ENCODE measurements at regions not wholly inside any gene's neighbourhood (a gene's known extent, or its start where the extent isn't known, plus 50 kb on each side); places are given as distances from the start of the nearest gene placed in this dataset.

DNA sequence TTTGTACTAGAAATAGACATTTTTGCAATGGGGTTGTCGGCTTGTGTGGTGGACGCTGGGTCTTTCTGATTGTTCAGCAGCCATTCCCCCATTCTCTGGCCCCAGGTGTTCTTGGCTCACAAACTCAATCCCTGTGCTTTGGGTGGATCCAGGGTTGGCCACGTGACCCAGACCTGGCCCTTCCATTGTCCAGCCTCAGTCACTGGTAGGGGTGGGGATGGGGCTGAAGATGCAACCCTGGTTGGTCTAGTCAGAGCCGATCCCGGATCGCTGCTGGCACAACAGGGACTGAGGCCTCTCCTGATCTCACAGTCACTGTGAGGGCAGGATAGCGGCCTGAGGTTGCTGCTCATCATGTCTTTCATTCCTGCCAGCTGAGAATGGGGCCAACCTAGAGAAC, 365.3 kb upstream of the SULF2 start:
- intact Hi-C loops (cut with DNase I): no loop called here
- ATAC-seq: no peak
- H3K27ac ChIP-seq: no peak overlapping the region
- TF ChIP-seq POLR2A (IDR thresholded peaks at IDR 0.05) (no peak), CTCF (IDR thresholded peaks at IDR 0.05) (no peak)
- WGBS (ENCODE audit: insufficient coverage, low coverage, low lambda C conversion rate, missing lambda C conversion rate): 92% methylated on average over 2 of the region's 7 CpGs
- no peaks in the 10 kb centered on the region for H3K4me1 ChIP-seq
- H3K9me3 ChIP-seq: no peaks in the 10 kb centered on the region
- no peak overlapping the region for H3K4me3 ChIP-seq
- H3K36me3 ChIP-seq: no peaks in the 10 kb centered on the region
- H3K27me3 ChIP-seq: no peaks in the 10 kb centered on the region
- no peak for DNase-seq

- no peaks in the 10 kb centered on the region for H3K4me1 ChIP-seq
- H3K36me3 ChIP-seq: no peaks in the 10 kb centered on the region
- no peak overlapping the region for H3K4me3 ChIP-seq
- TF ChIP-seq CTCF (IDR thresholded peaks at IDR 0.05) (no peak), POLR2A (IDR thresholded peaks at IDR 0.05) (no peak)
- DNase-seq (no peak), ATAC-seq (no peak)
- intact Hi-C loops (cut with DNase I): no loop called here
- no peaks in the 10 kb centered on the region for H3K9me3 ChIP-seq
- no peaks in the 10 kb centered on the region for H3K27me3 ChIP-seq
- 65% methylated on average over 8 of the region's 15 CpGs for WGBS (ENCODE audit: insufficient coverage, low coverage, low lambda C conversion rate, missing lambda C conversion rate)
- no peak overlapping the region for H3K27ac ChIP-seq
Observed at GRCh38 chr20:48149902-48150301, 364.6 kb upstream of the SULF2 start.

GRCh38 chr20:48148916-48149672, 363.8 kb upstream of the SULF2 start:
- DNase-seq: no peak
- H3K27me3 ChIP-seq: no peaks in the 10 kb centered on the region
- intact Hi-C loops (cut with DNase I): no loop called here
- no peaks in the 10 kb centered on the region for H3K4me1 ChIP-seq
- H3K36me3 ChIP-seq: no peaks in the 10 kb centered on the region
- H3K9me3 ChIP-seq: no peaks in the 10 kb centered on the region
- no peak for ATAC-seq
- H3K27ac ChIP-seq: no peak overlapping the region
- TF ChIP-seq POLR2A (IDR thresholded peaks at IDR 0.05) (no peak), CTCF (IDR thresholded peaks at IDR 0.05) (no peak)
- H3K4me3 ChIP-seq: no peak overlapping the region
- 89% methylated on average over 5 of the region's 13 CpGs for WGBS (ENCODE audit: insufficient coverage, low coverage, low lambda C conversion rate, missing lambda C conversion rate)

GRCh38 chr20:48148020-48148419, 362.7 kb upstream of the SULF2 start:
- H3K27ac ChIP-seq: no peak overlapping the region
- no peaks in the 10 kb centered on the region for H3K4me1 ChIP-seq
- no peak overlapping the region for H3K4me3 ChIP-seq
- no peaks in the 10 kb centered on the region for H3K36me3 ChIP-seq
- H3K27me3 ChIP-seq: no peaks in the 10 kb centered on the region
- WGBS (ENCODE audit: insufficient coverage, low coverage, low lambda C conversion rate, missing lambda C conversion rate): 63% methylated on average over 2 of the region's 3 CpGs
- H3K9me3 ChIP-seq: no peaks in the 10 kb centered on the region
- no peak for TF ChIP-seq CTCF (IDR thresholded peaks at IDR 0.05)
- TF ChIP-seq POLR2A (IDR thresholded peaks at IDR 0.05): no peak
- intact Hi-C loops (cut with DNase I): no loop called here
- DNase-seq (no peak), ATAC-seq (no peak)

All from right lobe of liver (tissue), 6 donors.